H1 (cell line): ENCODE measurements at regions not wholly inside any gene's neighbourhood (a gene's known extent, or its start where the extent isn't known, plus 50 kb on each side); places are given as distances from the start of the nearest gene placed in this dataset.

ENCODE experiments used
- CBX8 ChIP-seq: fragments of 300-800, 300-1000 bp; sonication (generic); IDR thresholded peaks from 2 replicates; pipeline ENCODE4 v1.7.1; 2016; ENCODE audit warnings: low read depth, low read length, borderline replicate concordance
- CREB1 ChIP-seq: IDR thresholded peaks from 2 replicates; pipeline ENCODE4 v1.6.1; 2012; ENCODE audit warnings: inconsistent platforms
- MAFK ChIP-seq: IDR thresholded peaks from 2 replicates; pipeline ENCODE4 v1.6.1; 2012; ENCODE audit warnings: low read depth, mild to moderate bottlenecking, improper control_type of control experiment, low read length
- TAF7 ChIP-seq: optimal IDR thresholded peaks from 2 replicates; pipeline ENCODE3; 2011; ENCODE audit warnings: low read depth, mild to moderate bottlenecking, inconsistent platforms, low read length, moderate library complexity, borderline replicate concordance
- TF ChIP-seq, protein P1 (sequence below): fragments of 300-600 bp; sonication (generic); IDR thresholded peaks from 2 replicates; pipeline ENCODE4 v1.7.1; 2012; ENCODE audit warnings: low read length, moderate library complexity, mild to moderate bottlenecking, inconsistent platforms; ENCODE audit not compliant: insufficient replicate concordance

DNA sequence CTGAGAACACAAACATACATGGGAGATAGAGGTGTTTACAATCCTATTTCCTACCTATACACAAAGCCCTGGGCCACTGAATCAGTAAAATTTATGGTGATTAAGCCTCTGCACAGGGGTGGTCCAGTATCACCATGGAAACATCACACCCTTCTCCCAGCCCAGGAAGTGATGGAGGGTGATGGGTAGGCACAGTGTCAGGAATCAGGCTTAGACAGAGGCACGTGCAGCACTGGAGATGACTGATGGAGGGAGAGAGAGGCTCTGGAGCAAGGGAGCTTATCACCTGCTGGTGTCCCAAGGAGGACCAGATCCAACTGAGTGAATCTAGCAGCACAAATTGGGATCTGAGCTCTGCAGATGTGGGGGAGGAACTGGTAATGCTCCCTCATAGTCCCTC, 117.2 kb downstream of the RPIA start (continued):
- TF ChIP-seq, protein P1, sequence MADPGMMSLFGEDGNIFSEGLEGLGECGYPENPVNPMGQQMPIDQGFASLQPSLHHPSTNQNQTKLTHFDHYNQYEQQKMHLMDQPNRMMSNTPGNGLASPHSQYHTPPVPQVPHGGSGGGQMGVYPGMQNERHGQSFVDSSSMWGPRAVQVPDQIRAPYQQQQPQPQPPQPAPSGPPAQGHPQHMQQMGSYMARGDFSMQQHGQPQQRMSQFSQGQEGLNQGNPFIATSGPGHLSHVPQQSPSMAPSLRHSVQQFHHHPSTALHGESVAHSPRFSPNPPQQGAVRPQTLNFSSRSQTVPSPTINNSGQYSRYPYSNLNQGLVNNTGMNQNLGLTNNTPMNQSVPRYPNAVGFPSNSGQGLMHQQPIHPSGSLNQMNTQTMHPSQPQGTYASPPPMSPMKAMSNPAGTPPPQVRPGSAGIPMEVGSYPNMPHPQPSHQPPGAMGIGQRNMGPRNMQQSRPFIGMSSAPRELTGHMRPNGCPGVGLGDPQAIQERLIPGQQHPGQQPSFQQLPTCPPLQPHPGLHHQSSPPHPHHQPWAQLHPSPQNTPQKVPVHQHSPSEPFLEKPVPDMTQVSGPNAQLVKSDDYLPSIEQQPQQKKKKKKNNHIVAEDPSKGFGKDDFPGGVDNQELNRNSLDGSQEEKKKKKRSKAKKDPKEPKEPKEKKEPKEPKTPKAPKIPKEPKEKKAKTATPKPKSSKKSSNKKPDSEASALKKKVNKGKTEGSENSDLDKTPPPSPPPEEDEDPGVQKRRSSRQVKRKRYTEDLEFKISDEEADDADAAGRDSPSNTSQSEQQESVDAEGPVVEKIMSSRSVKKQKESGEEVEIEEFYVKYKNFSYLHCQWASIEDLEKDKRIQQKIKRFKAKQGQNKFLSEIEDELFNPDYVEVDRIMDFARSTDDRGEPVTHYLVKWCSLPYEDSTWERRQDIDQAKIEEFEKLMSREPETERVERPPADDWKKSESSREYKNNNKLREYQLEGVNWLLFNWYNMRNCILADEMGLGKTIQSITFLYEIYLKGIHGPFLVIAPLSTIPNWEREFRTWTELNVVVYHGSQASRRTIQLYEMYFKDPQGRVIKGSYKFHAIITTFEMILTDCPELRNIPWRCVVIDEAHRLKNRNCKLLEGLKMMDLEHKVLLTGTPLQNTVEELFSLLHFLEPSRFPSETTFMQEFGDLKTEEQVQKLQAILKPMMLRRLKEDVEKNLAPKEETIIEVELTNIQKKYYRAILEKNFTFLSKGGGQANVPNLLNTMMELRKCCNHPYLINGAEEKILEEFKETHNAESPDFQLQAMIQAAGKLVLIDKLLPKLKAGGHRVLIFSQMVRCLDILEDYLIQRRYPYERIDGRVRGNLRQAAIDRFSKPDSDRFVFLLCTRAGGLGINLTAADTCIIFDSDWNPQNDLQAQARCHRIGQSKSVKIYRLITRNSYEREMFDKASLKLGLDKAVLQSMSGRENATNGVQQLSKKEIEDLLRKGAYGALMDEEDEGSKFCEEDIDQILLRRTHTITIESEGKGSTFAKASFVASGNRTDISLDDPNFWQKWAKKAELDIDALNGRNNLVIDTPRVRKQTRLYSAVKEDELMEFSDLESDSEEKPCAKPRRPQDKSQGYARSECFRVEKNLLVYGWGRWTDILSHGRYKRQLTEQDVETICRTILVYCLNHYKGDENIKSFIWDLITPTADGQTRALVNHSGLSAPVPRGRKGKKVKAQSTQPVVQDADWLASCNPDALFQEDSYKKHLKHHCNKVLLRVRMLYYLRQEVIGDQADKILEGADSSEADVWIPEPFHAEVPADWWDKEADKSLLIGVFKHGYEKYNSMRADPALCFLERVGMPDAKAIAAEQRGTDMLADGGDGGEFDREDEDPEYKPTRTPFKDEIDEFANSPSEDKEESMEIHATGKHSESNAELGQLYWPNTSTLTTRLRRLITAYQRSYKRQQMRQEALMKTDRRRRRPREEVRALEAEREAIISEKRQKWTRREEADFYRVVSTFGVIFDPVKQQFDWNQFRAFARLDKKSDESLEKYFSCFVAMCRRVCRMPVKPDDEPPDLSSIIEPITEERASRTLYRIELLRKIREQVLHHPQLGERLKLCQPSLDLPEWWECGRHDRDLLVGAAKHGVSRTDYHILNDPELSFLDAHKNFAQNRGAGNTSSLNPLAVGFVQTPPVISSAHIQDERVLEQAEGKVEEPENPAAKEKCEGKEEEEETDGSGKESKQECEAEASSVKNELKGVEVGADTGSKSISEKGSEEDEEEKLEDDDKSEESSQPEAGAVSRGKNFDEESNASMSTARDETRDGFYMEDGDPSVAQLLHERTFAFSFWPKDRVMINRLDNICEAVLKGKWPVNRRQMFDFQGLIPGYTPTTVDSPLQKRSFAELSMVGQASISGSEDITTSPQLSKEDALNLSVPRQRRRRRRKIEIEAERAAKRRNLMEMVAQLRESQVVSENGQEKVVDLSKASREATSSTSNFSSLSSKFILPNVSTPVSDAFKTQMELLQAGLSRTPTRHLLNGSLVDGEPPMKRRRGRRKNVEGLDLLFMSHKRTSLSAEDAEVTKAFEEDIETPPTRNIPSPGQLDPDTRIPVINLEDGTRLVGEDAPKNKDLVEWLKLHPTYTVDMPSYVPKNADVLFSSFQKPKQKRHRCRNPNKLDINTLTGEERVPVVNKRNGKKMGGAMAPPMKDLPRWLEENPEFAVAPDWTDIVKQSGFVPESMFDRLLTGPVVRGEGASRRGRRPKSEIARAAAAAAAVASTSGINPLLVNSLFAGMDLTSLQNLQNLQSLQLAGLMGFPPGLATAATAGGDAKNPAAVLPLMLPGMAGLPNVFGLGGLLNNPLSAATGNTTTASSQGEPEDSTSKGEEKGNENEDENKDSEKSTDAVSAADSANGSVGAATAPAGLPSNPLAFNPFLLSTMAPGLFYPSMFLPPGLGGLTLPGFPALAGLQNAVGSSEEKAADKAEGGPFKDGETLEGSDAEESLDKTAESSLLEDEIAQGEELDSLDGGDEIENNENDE, result no peak
- TF ChIP-seq CBX8, result no peak
- no peak for TF ChIP-seq TAF7
- no peak for TF ChIP-seq MAFK
- TF ChIP-seq CREB1, result no peak
